ENCODE measurements at regions not wholly inside any gene's neighbourhood (a gene's known extent, or its start where the extent isn't known, plus 50 kb on each side); places are given as distances from the start of the nearest gene placed in this dataset.

GRCh38 chr3:23666818-23667217 is 138.9 kb upstream of the UBE2E1 start (continued):
- TF ChIP-seq POLR2AphosphoS5 (IDR thresholded peaks at IDR 0.05; ENCODE audit: low read length) (no peak), SUZ12 (IDR thresholded peaks at IDR 0.05; ENCODE audit: unreplicated experiment) (no peak), LARP7 (IDR thresholded peaks at IDR 0.05) (no peak), SIX5 (IDR thresholded peaks at IDR 0.05; ENCODE audit: low read depth, low read length, severe bottlenecking) (no peak), PAX8 (IDR thresholded peaks at IDR 0.05) (no peak), STAT3 (IDR thresholded peaks at IDR 0.05; ENCODE audit: low read depth, low read length) (no peak), POLR2AphosphoS2 (IDR thresholded peaks at IDR 0.05; ENCODE audit: low read depth, low read length) (no peak), SUPT20H (IDR thresholded peaks at IDR 0.05; ENCODE audit: borderline replicate concordance, control insufficient read depth, low read depth, low read length) (no peak)

- Histone ChIP-seq H2AFZ (ENCODE audit: control insufficient read depth, low read depth, low read length) (peak overlapping the region; percentile 50), H3K9me3 (replicated peaks; ENCODE audit: control insufficient read depth, insufficient read depth, low read length) (no peaks in the 10 kb centered on the region), H3K27ac (ENCODE audit: control insufficient read depth, insufficient read depth) (no peak overlapping the region; the same call in 1 of the 2 replicates), H3K27me3 (replicated peaks in 1 of 2; ENCODE audit: control insufficient read depth in 2 of 2, insufficient read depth in 2 of 2, low read length in 1 of 2) (no peaks in the 10 kb centered on the region), H4K20me1 (ENCODE audit: control insufficient read depth, insufficient read depth) (no peaks in the 10 kb centered on the region), H3K9ac (ENCODE audit: control insufficient read depth, insufficient read depth, low read length) (no peak overlapping the region), H3K4me3 (no peak overlapping the region), H3K4me2 (ENCODE audit: control insufficient read depth, insufficient read depth) (no peak overlapping the region; the same call in none of the 2 replicates), H3K79me2 (ENCODE audit: control insufficient read depth, insufficient read depth, low read length) (no peaks in the 10 kb centered on the region), H3K36me3 (ENCODE audit: control insufficient read depth in 2 of 2, insufficient read depth in 2 of 2, low read length in 1 of 2) (no peaks in the 10 kb centered on the region), H3K4me1 (ENCODE audit: control insufficient read depth, insufficient read depth, low read length) (peaks cover 10% of the 10 kb centered on the region)
- BruUV-seq (replicated peaks): no TSS peak
- FAIRE-seq (no peak), ATAC-seq (peak; percentile 63), DNase-seq (ENCODE audit: low read depth, low spot score) (no peak)
- intact Hi-C loops (cut with micrococcal nuclease; ENCODE audit: unreplicated experiment) (no loop called here), in situ Hi-C loops (cut with MboI) (no loop called here)
- WGBS (ENCODE audit: insufficient coverage, insufficient replicate concordance, low lambda C conversion rate, missing lambda C conversion rate): 39% methylated on average over 6 of the region's 6 CpGs
- CTCF ChIA-PET: interaction anchor here (1.5 to 1.8 kb wide), 2 partner anchors 8 to 13 kb away, joined by 4 to 9 read pairs; no protein-coding TSS in a partner anchor
- SMC1A ChIA-PET (ENCODE audit: uncharacterized antibody, unreplicated experiment): interaction anchor here (0.8 to 2.0 kb wide), 12 partner anchors 8 to 94 kb away, joined by 3 to 10 read pairs (median 5); no protein-coding TSS in a partner anchor
- TF ChIP-seq RUNX3 (IDR thresholded peaks at IDR 0.05; ENCODE audit: low read length) (peak; percentile 54), MTA3 (IDR thresholded peaks at IDR 0.05; ENCODE audit: borderline replicate concordance, low read length) (no peak), POLR2AphosphoS5 (IDR thresholded peaks at IDR 0.05; ENCODE audit: low read length) (no peak), CEBPB (IDR thresholded peaks at IDR 0.05; ENCODE audit: borderline replicate concordance in 1 of 2, low read depth in 2 of 2, low read length in 2 of 2) (no peak), ESRRA (IDR thresholded peaks at IDR 0.05; ENCODE audit: low read length) (no peak)
- POLR2A ChIA-PET: interaction anchor here (1.3 to 1.7 kb wide), 2 partner anchors 9 to 19 kb away, joined by 3 to 4 read pairs; no protein-coding TSS in a partner anchor
- RAD21 ChIA-PET (ENCODE audit: unreplicated experiment): interaction anchor here (1.1 to 1.5 kb wide), 2 partner anchors 13 to 28 kb away, joined by 4 to 5 read pairs; no protein-coding TSS in a partner anchor
Measured at GRCh38 chr3:23667536-23668429, 138.0 kb upstream of the UBE2E1 start.
